HL-60 (cell line): ENCODE measurements at regions not wholly inside any gene's neighbourhood (a gene's known extent, or its start where the extent isn't known, plus 50 kb on each side); places are given as distances from the start of the nearest gene placed in this dataset.

Experiments used
- GABPA ChIP-seq: IDR thresholded peaks from 2 replicates; pipeline ENCODE4 v1.6.1; 2012; ENCODE audit warnings: low read depth
- POLR2AphosphoS5 ChIP-seq: IDR thresholded peaks from 2 replicates; pipeline ENCODE4 v1.6.1; 2012; ENCODE audit warnings: low read depth
- SPI1 ChIP-seq: IDR thresholded peaks from 2 replicates; pipeline ENCODE4 v1.6.1; 2012; ENCODE audit warnings: low read depth, mild to moderate bottlenecking, borderline replicate concordance

DNA sequence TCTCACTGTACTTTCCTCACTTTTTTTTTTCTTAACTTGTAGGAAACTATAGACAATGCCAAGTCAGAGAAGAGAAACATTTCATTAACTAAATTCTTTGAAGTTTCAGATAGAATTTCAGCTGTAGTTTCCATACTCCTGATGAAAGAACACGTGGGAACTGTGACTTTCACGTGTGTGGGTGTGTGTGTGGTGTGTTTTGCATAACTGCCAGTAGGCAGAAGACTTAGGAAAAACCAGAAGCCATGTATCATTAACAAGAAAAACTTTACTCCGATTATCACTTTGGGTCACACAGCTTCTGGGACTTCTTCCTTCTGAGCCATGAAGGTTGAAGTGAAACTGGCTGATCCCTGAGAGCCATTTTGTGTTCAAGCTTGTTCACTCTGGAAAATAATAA, 483.3 kb downstream of the TFAP2B start:
- no peak for TF ChIP-seq POLR2AphosphoS5
- TF ChIP-seq GABPA: no peak
- no peak for TF ChIP-seq SPI1
